HG03108 (cell line): ENCODE measurements at regions not wholly inside any gene's neighbourhood (a gene's known extent, or its start where the extent isn't known, plus 50 kb on each side); places are given as distances from the start of the nearest gene placed in this dataset.
A peak's percentile ranks its signal among the peaks of the same experiment; 100 is the strongest.

Source experiments
- ATAC-seq: cut with Tn5 transposase; IDR thresholded peaks from one replicate; pipeline ENCODE4 v1.9.1; 2021; ENCODE audit warnings: moderate library complexity; ENCODE audit not compliant: unreplicated experiment

DNA sequence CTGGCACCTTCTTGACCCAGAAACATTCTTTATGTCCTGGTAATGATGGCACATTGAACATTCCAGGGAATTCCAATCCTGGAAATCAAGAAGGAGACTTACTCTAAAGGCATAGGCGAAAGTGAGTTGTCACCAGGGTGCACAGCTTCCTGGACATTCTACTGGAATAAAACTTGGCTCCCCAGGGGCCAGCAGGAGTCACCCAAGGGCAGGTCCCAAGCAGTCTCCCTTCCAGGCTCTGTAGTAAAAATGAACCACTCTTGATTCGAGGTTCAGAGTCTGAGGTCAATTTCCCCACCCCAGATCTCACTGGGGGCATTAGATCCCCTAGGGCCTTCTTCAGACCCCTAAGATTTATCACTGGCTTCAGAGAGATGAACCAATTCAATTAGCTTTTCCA lies 338.7 kb upstream of the GATB start:
- ATAC-seq, result no peak

DNA sequence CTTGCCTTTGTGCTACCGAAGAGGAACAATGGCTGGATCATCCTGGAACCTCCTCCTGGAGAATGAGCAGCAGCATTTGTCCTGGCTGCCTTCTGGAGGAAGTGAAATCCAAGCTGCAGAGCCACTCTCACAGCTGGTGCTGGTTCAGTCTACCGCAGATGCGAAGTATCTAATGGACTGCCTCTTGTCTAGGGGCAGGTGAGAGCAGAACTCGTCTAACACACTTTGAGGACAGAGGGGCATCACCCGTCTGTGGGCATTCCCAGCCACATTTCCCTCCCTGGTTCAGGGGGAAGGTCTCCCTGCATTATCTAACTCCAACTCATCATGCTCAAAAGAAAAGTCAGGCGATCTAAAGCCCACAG lies 338.2 kb upstream of the GATB start:
- ATAC-seq, result no peak

DNA sequence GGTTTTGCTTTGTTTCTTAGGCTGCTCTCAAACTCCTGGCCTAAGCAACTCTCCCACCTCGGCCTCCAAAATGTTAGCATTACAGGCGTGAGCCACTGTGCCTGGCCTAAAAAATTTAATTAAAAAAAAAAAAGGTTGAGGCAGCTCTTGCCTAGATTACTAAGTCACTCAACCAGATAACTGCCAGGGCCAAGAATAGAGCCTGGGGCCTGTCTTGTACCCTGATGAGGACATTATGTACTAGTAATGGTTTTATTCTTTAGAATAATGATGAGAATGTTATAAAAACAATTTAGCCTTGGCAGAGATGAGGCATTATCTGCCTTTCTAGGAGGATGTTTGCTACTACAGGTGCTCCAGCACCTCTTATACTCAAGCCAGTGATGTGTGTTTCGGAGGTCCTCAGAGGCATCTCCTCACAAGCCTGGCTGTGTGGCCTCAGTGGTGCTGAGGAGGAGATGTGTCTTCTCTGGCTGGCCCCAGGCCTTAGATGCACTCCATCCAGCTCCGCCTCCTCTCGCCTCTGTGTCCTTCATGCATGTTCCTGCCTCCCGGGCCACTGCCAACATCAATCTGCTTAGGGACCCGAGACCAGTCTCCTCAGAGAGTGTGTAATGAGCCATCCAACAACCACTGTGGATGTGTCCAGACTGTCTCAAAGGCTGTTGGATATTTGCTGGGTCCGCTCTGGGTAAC lies 337.7 kb upstream of the GATB start:
- no peak for ATAC-seq

DNA sequence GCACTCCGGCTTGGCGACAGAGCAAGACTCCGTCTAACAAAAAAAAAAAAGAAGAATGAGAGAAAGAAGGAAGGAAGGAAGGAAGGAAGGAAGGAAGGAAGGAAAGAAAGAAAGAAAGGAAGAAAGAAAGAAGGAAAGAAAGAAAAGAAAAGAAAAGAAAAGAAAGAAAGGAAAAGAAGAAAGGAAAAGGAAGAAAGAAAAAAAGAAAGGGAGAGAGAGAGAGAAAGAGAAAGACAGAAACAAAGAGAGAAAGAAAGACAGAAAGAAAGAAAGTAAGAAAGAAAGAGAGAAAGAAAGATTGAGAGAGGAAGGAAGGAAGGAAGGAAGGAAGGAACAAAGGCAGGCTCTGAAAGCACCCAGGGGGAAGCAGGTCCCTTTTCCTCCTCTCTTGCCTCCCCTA lies 336.6 kb upstream of the GATB start:
- no peak for ATAC-seq

DNA sequence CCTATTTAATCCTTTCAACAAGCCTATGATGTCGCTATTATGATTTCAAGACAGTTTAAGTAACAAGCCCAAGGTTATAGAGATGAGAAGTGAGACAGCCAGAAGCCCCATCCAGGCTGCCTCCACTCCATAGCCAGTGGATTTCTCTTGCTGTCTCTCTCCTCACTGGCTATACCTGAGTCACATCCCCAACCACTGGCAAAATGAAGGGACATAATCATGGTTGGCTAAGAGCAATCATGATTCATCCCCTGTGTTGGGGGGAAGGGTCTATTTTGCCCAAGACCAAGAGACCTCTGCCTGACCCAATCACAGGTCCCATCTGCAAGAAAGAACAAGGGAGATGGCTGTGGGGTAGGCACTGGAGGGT lies 334.9 kb upstream of the GATB start:
- ATAC-seq, result no peak

DNA sequence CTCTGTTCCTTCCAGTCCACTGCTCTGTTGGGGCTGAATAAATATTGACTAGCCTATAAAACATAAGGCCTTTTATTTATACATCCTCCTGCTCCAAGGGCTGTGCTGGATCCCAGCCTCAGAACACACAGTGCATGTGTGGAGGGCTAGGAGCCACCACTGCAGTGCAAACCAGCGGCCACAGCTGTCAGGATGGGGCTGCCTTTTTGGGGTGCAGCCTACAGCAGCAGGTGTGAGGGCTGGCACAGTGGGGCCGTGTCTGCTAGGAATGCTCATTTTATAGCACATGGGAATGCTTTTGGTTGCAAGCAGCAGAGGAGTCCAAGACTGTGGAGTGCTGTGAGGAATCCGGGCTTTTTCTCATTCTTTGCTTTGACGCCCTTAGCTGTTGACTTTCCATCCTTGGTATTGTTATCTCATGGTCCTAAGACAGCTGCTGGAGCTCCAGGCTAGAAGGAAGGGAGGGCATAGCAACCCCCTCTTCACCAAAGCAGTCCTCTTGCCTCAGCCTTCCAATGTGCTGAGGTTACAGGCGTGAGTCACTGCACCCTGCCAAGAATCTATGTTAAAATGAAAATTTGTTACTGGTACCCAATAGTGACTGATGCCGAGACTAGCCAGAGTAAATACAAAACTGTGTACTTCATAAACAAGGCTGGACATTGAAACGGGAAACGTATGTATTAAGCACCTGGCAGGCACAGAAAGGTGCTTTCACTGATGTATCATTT lies 334.3 kb upstream of the GATB start:
- no peak for ATAC-seq

DNA sequence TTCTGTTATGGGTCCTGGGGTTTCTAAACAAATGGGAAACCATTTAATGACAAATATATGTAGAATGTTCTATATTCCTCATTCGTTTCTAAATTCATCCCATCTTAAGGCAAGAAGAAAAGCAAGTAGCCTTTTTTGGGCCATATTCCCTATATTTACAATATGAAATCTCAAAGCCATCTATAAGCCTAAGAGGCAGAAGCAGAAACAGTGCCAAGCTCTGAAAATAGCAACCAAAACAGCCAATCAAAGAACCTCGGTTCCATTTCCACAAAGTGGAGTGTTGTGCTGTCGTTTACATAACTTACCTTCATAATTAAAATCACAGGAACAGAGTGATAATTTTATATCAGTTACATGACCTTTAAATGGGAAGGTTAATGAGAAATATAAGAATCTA lies 330.6 kb upstream of the GATB start:
- ATAC-seq, result no peak

DNA sequence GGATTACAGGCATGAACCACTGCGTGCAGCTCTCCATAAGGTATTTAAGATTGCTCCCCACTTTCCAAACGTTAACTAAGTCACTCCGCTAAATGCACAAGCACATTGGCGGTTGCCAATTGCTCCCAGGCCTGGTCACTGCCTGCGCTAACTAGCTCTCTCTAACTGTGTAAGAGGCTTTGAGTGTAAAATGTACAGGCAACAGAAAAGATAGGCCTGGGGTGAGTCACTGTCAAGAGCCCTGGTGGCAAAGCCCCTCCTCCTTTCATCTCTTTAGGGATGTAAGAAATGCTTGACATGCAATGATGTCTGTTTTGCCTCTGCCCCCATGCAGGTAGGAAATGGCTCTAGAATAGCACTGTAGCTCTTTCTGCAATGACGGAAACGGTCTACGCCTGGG lies 329.7 kb upstream of the GATB start:
- ATAC-seq, result no peak

DNA sequence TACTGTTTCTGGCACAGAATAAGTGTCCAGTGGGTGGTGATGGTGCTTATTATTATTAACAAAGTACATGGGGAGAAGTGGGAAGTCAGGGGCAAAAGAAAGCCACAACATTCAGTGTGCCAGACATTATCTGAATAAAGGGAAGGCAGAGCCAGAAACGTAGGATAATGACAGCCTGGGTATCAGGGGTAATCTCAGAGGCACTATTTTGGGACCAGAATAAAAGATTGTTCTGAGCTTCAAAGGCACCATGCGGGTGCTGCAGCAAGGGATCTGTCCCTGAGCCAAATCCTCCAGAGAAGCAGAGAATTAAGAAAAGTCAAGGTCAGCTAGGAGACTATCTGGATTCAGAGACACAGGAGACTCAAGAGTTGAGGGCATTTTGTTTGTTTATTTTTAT lies 328.8 kb upstream of the GATB start:
- ATAC-seq, result no peak

DNA sequence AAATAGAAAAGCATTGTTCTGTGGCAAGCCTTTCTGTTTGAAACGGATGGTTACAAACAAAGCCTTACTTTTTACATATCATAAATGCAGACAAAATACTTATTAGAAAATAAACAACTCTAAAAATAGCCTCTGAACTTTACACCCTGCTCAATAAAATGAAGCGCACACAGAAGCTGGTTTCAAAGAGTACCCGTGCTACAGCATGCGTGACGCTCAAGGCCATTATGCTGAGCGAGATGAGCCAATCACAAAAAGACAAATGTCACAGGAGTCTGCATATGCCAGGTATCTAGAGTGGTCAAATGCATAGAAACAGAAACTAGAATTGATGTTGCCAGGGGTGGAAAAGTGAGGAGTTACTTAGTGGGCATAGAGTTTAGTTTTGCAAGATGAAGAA lies 326.5 kb upstream of the GATB start:
- ATAC-seq, result no peak

DNA sequence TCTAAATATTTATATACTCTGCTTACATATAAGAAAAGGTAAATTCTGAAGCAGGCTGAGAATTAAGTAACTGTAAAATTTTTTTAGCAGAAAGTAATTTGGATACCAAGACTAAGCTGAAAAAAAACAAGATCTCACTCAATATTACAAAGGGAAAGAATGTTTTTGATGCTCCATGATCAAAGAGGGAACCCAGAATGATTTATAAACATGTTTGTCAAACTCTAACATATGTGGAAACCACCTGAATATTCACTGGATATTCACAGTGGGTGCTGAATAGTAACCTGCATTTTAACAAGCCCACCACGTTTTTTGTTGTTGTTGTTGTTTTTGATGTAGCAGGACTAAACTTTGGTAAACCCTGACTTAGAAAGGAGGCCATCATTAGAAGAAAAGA lies 324.9 kb upstream of the GATB start:
- ATAC-seq, result no peak

DNA sequence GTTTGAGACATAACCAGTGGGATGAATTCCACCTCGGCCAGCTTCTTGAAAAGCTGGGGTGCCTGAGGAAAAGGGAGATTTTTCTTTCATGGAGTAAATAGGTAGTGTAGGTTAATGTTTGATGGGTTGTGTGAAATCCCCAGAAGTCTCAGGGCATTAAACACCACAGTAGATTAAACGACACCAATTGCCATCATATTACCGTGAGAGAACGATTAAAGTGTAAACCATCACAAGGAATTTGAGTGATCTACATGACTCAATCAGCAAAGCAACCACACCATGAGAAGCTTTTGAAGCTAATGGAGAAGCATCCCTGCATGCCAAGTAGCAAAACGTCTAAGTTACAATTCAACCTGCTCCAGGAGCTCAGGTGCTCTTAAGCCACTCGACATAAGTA lies 322.5 kb upstream of the GATB start:
- ATAC-seq, result no peak

DNA sequence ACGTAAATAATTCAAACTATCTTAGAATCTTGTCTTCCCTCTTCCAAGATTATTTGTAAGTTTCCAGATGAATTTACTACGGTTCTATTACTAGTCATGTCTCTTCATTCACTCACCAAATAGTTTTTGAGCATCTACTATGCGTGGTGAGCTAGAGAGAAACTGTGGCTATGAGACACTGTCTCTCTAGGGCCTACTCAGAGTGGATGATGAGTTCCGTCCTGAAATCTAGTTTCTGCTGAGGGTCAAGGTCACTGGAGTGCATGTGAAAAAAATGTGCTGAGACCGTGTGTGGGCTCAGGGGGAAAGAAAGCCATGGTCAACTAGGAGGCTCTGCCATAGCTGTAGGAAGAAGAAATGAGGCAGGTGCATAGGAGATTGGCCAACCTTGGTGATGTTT lies 320.2 kb upstream of the GATB start:
- peak; percentile 78 for ATAC-seq

DNA sequence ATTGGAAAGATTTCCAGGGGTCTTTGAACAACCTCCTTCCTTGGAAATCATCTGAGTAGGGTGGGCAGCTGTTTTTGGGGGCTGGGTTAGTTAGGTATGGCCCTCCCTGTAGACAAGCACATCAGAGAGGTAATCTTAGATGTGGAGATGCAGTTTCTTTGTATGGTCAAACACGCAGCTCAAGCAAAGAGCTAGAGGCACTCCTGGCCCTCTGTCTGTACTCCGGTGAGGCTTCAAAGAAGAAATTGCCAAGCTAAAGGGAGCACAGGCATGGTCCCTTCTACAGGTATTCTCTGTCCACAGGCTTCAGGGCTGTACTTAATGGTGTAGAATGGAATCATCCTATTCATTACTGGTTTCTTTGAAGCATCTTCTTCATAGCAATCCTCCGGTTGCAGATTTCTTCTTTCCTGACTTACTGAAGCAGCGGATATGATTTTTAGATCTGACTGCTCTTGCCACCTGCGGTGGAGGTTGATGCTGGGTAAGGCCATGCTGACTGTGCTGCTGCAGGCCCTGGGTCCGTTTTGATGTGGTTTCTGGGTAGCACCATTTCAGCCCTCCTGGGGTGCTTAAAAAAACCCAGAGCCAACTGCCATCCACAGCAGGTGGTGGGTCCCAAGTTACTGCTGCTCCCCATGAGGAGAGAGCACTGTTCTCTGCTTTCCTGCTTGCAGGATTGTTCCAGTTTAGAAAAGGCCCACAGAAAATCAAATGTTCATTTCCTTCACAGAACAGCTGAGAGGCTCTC lies 318.9 kb upstream of the GATB start:
- no peak for ATAC-seq

DNA sequence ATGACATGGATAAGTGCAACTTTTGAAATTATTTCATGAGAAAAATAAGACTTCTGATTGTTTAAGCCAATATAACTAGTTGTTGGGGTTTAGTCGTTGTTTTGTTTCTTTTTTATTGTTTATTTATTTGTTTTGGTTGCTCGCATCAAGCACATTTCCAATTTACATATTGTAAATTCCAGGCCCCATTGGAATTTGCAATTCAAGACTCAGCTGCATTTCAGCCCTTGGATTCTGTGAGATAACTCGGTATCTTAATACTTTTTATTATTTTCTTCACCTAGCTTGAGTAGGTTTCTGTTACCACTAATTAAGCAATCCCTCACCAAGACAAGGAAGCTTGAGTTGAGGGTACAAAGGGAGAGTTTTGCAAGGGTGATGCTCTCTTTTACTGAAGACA lies 318.3 kb upstream of the GATB start:
- ATAC-seq, result no peak

DNA sequence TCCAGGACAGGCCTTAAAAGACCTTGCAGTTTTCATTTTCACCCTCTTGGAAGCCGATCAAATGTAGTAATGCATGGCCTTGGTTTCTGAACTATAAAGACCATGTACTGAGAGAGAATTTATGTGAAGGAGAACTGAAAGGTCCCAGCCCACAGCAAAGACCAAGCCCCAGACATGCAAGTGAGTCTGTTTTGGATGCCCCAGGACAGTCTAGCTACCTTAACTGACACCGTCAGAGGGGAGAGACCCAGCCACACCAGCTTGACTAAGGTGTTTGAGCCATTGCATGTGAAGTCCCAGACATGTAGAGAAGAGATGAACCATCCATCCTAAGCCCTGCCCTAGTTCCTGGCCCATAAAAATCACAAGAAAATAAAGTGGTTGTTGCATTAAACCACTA lies 316.8 kb upstream of the GATB start:
- no peak for ATAC-seq

DNA sequence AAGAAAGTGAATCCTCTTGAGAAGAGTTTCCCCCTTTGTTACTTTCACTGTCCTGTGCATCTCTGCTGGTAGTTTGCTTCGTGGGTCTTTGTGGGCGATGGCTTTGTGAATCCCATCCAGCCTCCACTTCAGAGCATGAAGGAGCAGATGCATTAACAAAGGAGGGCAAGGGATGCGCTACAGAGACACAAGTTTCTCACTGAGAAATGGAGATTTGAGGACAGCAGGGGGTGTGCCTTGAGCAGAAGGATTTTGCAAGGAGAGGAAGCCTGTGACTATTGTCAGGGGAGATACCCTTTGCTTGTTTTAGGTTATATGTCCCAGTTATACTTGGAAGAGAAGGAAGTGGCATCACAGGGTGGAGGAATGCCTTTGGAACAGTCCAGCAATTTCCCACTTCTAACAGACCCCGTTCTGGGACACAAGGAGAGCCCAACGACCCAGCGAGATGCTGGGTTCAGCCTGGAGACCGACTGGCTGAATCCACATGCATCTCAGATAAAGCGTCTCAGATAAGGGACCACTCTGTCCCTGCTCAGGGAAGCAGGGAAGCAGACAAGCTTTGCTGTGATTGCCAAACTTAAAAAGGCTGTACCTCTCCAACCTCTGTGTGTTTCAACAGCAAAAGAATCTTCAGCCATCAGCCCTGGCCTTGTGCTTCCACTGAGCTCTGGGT lies 314.6 kb upstream of the GATB start:
- ATAC-seq, result no peak

DNA sequence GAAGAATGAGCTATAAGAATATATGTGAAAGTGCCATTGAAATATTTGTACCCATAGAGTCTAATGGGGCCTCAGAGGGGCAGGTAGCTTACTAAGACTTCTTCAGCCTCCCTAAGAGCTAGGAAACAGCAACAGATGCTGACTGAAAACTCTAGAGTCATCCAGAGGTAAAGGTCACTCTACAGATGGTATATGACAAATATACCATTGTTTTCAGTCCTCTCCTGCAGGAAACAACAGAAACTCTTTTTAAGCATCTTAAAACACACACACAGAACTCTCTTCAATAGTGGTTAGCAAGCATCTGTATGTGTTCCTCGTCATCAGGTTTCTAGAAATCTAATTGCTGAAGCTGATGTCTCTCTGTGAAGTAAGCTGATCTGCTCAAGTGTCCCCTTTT lies 313.8 kb upstream of the GATB start:
- ATAC-seq, result no peak

DNA sequence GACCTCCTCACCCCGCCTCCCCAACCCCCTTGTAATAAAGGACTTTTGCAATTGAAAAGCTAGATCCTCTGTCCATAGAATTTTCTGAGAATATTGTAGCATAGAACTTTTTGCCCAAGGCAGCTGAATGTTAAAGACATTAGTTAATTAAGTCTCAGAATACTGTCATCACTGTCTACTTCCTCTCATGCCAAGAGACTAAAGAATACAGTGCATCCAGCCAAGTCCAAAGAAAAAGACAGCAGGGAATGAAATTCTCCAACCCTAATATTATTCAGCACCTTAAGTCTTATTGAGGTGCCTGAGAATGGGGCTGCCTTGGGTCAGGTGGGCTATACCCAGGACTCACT lies 313.3 kb upstream of the GATB start:
- ATAC-seq, result no peak

DNA sequence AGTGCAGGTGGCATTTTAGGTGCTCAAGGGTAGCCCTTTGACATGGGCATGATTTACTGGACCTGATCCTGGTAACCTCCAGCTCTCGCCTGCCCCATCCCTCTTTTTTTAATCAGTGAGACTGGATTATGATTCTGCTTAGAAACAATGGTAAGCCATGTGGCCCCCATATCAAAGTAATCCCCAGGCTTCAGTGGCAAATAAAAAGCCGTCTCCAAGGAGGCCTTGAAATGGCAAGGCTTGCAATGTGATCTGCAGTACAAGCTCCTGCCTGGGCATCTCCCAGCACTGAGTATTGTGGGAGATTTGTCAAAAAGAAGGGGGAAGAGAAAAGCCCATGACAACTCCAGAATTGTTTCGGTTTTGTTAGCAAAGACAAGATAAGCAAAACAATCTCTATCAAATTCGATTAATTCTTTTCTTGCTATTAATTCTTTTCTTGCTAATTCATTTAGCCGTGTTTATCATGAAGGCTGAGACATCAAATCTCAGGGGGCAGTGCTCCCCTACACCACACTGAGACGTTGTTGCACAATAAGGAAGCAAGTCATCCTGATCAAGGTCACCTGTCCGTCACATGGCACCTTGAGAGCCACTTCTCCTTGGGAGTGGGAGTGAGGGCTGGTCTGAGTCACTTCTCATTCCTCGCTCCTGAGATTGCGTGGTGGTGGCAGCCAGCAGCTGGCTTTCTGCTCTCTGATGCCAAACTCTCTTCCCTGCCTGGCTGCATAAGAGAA lies 312.7 kb upstream of the GATB start:
- ATAC-seq, result no peak

DNA sequence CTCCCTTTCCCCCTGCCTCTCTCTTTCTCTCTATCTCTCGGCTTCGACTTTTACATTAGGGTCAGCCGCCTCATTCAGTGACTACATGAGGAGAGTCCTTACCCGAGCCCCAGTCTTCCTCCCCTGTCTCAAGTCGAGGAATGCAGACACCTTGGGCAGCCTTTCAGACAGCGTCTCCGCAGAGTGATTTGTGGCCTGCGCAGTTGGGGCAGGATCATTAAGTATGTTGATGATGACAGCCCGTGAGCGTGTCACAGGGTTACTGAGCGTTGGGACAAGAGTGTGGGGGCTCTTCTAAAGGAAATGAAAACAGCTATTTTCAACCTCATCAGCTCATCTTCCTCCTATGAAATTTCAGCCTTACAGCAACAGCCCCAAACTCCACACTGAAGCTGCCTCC lies 312.1 kb upstream of the GATB start:
- ATAC-seq, result no peak
